SK-N-SH (cell line): ENCODE measurements at regions not wholly inside any gene's neighbourhood (a gene's known extent, or its start where the extent isn't known, plus 50 kb on each side); places are given as distances from the start of the nearest gene placed in this dataset.

Experiments
- CHD2 ChIP-seq: fragments of 150-350 bp; IDR thresholded peaks from 2 replicates; pipeline ENCODE4 v1.6.1; 2018; ENCODE audit warnings: low read length; ENCODE audit not compliant: partially characterized antibody
- EZH2phosphoT487 ChIP-seq: fragments of 200-600 bp; sonication (generic); IDR thresholded peaks from 2 replicates; pipeline ENCODE4 v1.6.1; 2017; ENCODE audit warnings: low read depth, mixed run types, mild to moderate bottlenecking, antibody characterized with exemption, moderate library complexity, borderline replicate concordance
- POLR2AphosphoS5 ChIP-seq: IDR thresholded peaks from 2 replicates; pipeline ENCODE4 v1.6.1; 2012; ENCODE audit warnings: low read depth, low read length
- RFX5 ChIP-seq: IDR thresholded peaks from 2 replicates; pipeline ENCODE4 v1.6.1; 2012; ENCODE audit warnings: mild to moderate bottlenecking, improper control_type of control experiment, low read length
- RXRA ChIP-seq: IDR thresholded peaks from 2 replicates; pipeline ENCODE4 v1.4.0; 2012; ENCODE audit warnings: low read depth, mild to moderate bottlenecking, borderline replicate concordance
- TAF1 ChIP-seq: IDR thresholded peaks from 2 replicates; pipeline ENCODE4 v1.6.1; 2012; ENCODE audit warnings: low read depth, mild to moderate bottlenecking, low read length, moderate library complexity, borderline replicate concordance
- YY1 ChIP-seq: IDR thresholded peaks from 2 replicates; pipeline ENCODE4 v1.4.0; 2012; ENCODE audit warnings: low read depth, mild to moderate bottlenecking
- TF ChIP-seq, protein P1 (sequence below): fragments of 200-600 bp; sonication (generic); IDR thresholded peaks from 2 replicates; pipeline ENCODE4 v1.6.1; 2017; ENCODE audit warnings: antibody characterized with exemption, mild to moderate bottlenecking, moderate library complexity

DNA sequence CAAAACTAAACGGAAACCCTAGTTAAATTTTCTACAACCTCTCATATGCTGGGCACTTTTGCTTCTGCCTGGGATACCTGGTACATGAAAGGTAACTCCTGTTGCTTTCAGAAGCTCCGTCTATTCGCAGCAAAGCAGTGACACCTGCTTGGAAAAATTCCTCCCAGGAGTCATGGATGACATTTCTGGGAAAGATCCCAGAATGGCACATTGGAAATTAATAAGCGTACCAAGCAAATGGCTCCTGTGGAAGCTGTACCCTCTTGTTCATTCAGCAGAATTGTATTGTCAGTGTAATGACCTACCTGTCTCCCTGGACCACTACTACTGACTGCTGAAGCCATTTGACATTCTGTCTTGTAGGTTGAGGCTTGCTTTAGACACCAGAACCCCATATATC lies 349.7 kb upstream of the NOCT start:
- no peak for TF ChIP-seq TAF1
- no peak for TF ChIP-seq RXRA
- TF ChIP-seq EZH2phosphoT487 = no peak
- TF ChIP-seq, protein P1, sequence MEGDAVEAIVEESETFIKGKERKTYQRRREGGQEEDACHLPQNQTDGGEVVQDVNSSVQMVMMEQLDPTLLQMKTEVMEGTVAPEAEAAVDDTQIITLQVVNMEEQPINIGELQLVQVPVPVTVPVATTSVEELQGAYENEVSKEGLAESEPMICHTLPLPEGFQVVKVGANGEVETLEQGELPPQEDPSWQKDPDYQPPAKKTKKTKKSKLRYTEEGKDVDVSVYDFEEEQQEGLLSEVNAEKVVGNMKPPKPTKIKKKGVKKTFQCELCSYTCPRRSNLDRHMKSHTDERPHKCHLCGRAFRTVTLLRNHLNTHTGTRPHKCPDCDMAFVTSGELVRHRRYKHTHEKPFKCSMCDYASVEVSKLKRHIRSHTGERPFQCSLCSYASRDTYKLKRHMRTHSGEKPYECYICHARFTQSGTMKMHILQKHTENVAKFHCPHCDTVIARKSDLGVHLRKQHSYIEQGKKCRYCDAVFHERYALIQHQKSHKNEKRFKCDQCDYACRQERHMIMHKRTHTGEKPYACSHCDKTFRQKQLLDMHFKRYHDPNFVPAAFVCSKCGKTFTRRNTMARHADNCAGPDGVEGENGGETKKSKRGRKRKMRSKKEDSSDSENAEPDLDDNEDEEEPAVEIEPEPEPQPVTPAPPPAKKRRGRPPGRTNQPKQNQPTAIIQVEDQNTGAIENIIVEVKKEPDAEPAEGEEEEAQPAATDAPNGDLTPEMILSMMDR = no peak
- no peak for TF ChIP-seq CHD2
- TF ChIP-seq YY1 = no peak
- no peak for TF ChIP-seq POLR2AphosphoS5
- no peak for TF ChIP-seq RFX5
